ENCODE measurements at regions not wholly inside any gene's neighbourhood (a gene's known extent, or its start where the extent isn't known, plus 50 kb on each side); places are given as distances from the start of the nearest gene placed in this dataset.

DNA sequence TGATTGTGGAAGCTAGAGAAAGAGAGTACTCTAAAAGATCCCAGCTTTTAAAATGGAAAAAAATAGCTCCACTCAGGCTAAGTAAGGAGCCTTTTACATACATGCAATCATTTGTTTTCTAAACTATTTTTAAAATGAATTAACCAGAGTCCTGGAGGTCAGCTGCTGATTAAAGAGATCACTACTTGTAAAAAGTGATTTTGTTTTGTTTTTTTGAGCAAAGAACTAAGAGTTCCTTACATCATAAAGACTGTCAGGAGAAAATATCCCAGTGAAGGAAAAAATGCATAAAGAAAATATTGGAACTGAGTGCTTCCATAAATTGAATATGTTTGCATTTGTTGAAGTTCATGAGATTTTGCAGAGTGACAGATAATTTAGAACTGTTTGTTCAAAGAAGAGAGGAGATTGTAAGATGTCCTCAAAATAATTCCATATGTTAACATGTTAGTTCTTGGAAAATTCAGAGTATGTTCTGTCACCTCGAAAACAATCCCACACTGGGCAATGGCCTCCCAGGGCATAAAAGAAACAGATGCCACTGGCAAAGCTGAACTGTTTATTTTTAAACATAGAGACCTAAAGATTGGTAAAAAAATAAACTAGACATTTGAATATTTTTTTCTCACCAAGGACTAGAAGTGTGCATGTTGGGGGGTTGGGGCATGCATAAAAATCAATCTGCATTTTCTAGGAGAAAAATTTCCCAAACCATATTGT lies 264.7 kb downstream of the NPR3 start:
- no TSS peak for BruUV-seq (replicated peaks)
- no peak for DNase-seq
- H4K20me1 ChIP-seq (ENCODE audit: insufficient read depth), result no peaks in the 10 kb centered on the region
- POLR2A ChIA-PET (ENCODE audit: unreplicated experiment), result no interaction called here
- no peaks in the 10 kb centered on the region for H3K9me2 ChIP-seq (ENCODE audit: insufficient read depth)
- no peaks in the 10 kb centered on the region for H3K36me3 ChIP-seq (ENCODE audit: low read depth)
- no peak for TF ChIP-seq EZH2 (IDR thresholded peaks at IDR 0.05; ENCODE audit: low read depth)
- TF ChIP-seq, protein P1, sequence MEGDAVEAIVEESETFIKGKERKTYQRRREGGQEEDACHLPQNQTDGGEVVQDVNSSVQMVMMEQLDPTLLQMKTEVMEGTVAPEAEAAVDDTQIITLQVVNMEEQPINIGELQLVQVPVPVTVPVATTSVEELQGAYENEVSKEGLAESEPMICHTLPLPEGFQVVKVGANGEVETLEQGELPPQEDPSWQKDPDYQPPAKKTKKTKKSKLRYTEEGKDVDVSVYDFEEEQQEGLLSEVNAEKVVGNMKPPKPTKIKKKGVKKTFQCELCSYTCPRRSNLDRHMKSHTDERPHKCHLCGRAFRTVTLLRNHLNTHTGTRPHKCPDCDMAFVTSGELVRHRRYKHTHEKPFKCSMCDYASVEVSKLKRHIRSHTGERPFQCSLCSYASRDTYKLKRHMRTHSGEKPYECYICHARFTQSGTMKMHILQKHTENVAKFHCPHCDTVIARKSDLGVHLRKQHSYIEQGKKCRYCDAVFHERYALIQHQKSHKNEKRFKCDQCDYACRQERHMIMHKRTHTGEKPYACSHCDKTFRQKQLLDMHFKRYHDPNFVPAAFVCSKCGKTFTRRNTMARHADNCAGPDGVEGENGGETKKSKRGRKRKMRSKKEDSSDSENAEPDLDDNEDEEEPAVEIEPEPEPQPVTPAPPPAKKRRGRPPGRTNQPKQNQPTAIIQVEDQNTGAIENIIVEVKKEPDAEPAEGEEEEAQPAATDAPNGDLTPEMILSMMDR (conservative IDR thresholded peaks at IDR 0.05), result no peak
- CTCF ChIA-PET, result no interaction called here
- intact Hi-C loops (cut with micrococcal nuclease; ENCODE audit: unreplicated experiment), result no loop called here
- H3K4me2 ChIP-seq, result no peak overlapping the region
- H3K27me3 ChIP-seq (ENCODE audit: insufficient read depth, low read depth), result no peaks in the 10 kb centered on the region
- H3K4me3 ChIP-seq, result no peak overlapping the region
- no peaks in the 10 kb centered on the region for H3K4me1 ChIP-seq (replicated peaks; ENCODE audit: insufficient read depth)
- H3F3A ChIP-seq (ENCODE audit: insufficient read depth, low read depth), result no peaks in the 10 kb centered on the region
- no peak overlapping the region for H2AFZ ChIP-seq
- H3K79me2 ChIP-seq (ENCODE audit: low read depth), result no peaks in the 10 kb centered on the region
- no peak overlapping the region for H3K27ac ChIP-seq
- no peaks in the 10 kb centered on the region for H3K9me3 ChIP-seq (ENCODE audit: insufficient read depth, low read depth)

- H3K4me1 ChIP-seq (replicated peaks; ENCODE audit: insufficient read depth), result no peaks in the 10 kb centered on the region
- H3K9me2 ChIP-seq (ENCODE audit: insufficient read depth), result no peaks in the 10 kb centered on the region
- H3F3A ChIP-seq (ENCODE audit: insufficient read depth, low read depth), result no peaks in the 10 kb centered on the region
- no peak overlapping the region for H3K4me2 ChIP-seq
- no peak for DNase-seq
- intact Hi-C loops (cut with micrococcal nuclease; ENCODE audit: unreplicated experiment), result no loop called here
- H2AFZ ChIP-seq, result no peak overlapping the region
- CTCF ChIA-PET, result no interaction called here
- H3K27ac ChIP-seq, result no peak overlapping the region
- H3K9me3 ChIP-seq (ENCODE audit: insufficient read depth, low read depth), result no peaks in the 10 kb centered on the region
- POLR2A ChIA-PET (ENCODE audit: unreplicated experiment), result interaction anchor here (0.6 kb wide), 1 partner anchor 1211 kb away, joined by 9 read pairs; no protein-coding TSS in a partner anchor
- H3K79me2 ChIP-seq (ENCODE audit: low read depth), result no peaks in the 10 kb centered on the region
- BruUV-seq (replicated peaks), result no TSS peak
- H3K27me3 ChIP-seq (ENCODE audit: insufficient read depth, low read depth), result no peaks in the 10 kb centered on the region
- H3K36me3 ChIP-seq (ENCODE audit: low read depth), result no peaks in the 10 kb centered on the region
- TF ChIP-seq EZH2 (IDR thresholded peaks at IDR 0.05; ENCODE audit: low read depth), result no peak
- TF ChIP-seq, protein P1 (conservative IDR thresholded peaks at IDR 0.05), result no peak
- no peak overlapping the region for H3K4me3 ChIP-seq
- no peaks in the 10 kb centered on the region for H4K20me1 ChIP-seq (ENCODE audit: insufficient read depth)
Measured at GRCh38 chr5:32981061-32981460, 269.9 kb downstream of the NPR3 start.

DNA sequence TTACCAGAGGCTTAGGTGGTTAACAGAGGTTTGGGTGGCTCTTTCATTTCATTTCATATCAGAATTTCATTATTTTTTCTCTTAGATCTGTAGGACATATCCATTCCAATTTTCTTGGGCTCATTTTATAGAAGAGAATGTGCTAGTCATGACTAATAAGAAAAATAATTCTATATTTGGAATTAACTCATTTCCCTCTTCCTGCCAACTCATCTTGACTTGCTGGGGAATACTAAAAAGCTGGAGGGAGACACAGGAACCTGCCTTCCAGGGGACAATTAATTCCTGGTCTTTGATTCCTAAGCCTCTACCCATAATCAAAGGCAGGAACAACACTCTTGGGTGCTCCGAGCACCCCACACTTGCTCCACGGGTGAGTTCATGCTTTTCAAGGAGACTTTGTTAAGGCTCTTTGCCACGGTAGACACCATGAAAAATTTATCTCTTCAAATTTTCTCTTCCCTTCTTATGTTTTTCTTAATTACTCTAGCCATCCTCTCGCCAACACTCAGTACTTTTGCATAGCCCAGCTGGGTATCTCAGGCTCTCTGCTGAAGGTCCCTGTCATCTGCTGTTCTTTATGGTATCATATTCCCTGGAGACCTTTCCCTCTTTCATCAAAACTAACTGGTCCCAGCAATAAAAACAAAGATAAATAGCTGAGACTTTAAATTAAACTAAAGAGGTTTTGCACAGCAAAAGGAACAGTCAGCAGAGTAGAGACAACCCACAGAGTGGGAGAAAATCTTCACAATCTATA lies 273.9 kb downstream of the NPR3 start:
- DNase-seq, result no peak
- H3K9me3 ChIP-seq (ENCODE audit: insufficient read depth, low read depth), result no peaks in the 10 kb centered on the region
- CTCF ChIA-PET, result interaction anchor here (0.6 kb wide), 1 partner anchor 372 kb away, joined by 3 read pairs; no protein-coding TSS in a partner anchor
- H3K9me2 ChIP-seq (ENCODE audit: insufficient read depth), result no peaks in the 10 kb centered on the region
- H3K27ac ChIP-seq, result no peak overlapping the region
- no TSS peak for BruUV-seq (replicated peaks)
- no peak for TF ChIP-seq EZH2 (IDR thresholded peaks at IDR 0.05; ENCODE audit: low read depth)
- TF ChIP-seq, protein P1 (conservative IDR thresholded peaks at IDR 0.05), result no peak
- intact Hi-C loops (cut with micrococcal nuclease; ENCODE audit: unreplicated experiment), result no loop called here
- H3K4me2 ChIP-seq, result no peak overlapping the region
- no peaks in the 10 kb centered on the region for H3K27me3 ChIP-seq (ENCODE audit: insufficient read depth, low read depth)
- no peaks in the 10 kb centered on the region for H3F3A ChIP-seq (ENCODE audit: insufficient read depth, low read depth)
- no peaks in the 10 kb centered on the region for H3K36me3 ChIP-seq (ENCODE audit: low read depth)
- no peaks in the 10 kb centered on the region for H4K20me1 ChIP-seq (ENCODE audit: insufficient read depth)
- POLR2A ChIA-PET (ENCODE audit: unreplicated experiment), result no interaction called here
- no peak overlapping the region for H3K4me3 ChIP-seq
- no peaks in the 10 kb centered on the region for H3K79me2 ChIP-seq (ENCODE audit: low read depth)
- H2AFZ ChIP-seq, result no peak overlapping the region
- no peaks in the 10 kb centered on the region for H3K4me1 ChIP-seq (replicated peaks; ENCODE audit: insufficient read depth)
